ENCODE measurements at regions not wholly inside any gene's neighbourhood (a gene's known extent, or its start where the extent isn't known, plus 50 kb on each side); places are given as distances from the start of the nearest gene placed in this dataset.

DNA sequence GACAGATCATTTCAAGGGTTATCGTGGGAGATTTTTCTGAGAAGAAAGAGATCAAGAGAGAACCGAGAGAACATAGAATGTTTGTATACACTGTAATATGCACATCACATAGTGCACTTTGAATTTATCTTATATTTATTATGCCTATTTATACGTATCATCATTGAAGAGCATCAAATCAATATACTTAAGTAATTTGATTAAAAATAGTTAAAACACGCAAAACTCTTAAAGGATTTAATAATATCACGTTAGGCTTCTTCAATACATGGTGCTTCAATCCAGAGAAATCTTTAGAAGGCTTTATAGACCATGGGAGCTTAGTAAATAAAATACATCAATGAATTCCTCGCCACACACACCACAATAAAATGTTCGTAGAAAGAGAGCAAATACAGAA is 139.5 kb upstream of the C11orf58 start:
- H4K20me1 ChIP-seq (ENCODE audit: insufficient read depth, low read length): no peaks in the 10 kb centered on the region
- ChIA-PET POLR2A (no interaction called here), CTCF (ENCODE audit: low intra/inter-chr PET ratio, low total read pairs) (no interaction called here)
- intact Hi-C loops (cut with micrococcal nuclease; ENCODE audit: unreplicated experiment): no loop called here
- H2AFZ ChIP-seq (ENCODE audit: low read length): no peak overlapping the region
- H3K27me3 ChIP-seq (ENCODE audit: control insufficient read depth in 1 of 2, insufficient read depth in 2 of 2, low read length in 2 of 2): peaks cover under 1 to 8% of the 10 kb centered on the region in 2 experiments; a peak in 3 of 5 replicates
- no peak overlapping the region for H3K4me2 ChIP-seq (ENCODE audit: low read depth, low read length)
- no peak overlapping the region for H3K27ac ChIP-seq (ENCODE audit: extremely low read length, insufficient read depth, low read length)
- BruUV-seq (replicated peaks): no TSS peak
- H3K36me3 ChIP-seq (replicated peaks in 1 of 2; ENCODE audit: control insufficient read depth in 1 of 2, insufficient read depth in 2 of 2, low read length in 2 of 2): no peaks in the 10 kb centered on the region
- no peak for ATAC-seq
- WGBS (ENCODE audit: low lambda C conversion rate): 27% methylated on average over 7 of the region's 7 CpGs
- no peaks in the 10 kb centered on the region for H3K79me2 ChIP-seq (ENCODE audit: insufficient read depth, low read length)
- H3K4me1 ChIP-seq (ENCODE audit: insufficient read depth, low read length): peaks cover 8% of the 10 kb centered on the region
- TF ChIP-seq, protein P1, sequence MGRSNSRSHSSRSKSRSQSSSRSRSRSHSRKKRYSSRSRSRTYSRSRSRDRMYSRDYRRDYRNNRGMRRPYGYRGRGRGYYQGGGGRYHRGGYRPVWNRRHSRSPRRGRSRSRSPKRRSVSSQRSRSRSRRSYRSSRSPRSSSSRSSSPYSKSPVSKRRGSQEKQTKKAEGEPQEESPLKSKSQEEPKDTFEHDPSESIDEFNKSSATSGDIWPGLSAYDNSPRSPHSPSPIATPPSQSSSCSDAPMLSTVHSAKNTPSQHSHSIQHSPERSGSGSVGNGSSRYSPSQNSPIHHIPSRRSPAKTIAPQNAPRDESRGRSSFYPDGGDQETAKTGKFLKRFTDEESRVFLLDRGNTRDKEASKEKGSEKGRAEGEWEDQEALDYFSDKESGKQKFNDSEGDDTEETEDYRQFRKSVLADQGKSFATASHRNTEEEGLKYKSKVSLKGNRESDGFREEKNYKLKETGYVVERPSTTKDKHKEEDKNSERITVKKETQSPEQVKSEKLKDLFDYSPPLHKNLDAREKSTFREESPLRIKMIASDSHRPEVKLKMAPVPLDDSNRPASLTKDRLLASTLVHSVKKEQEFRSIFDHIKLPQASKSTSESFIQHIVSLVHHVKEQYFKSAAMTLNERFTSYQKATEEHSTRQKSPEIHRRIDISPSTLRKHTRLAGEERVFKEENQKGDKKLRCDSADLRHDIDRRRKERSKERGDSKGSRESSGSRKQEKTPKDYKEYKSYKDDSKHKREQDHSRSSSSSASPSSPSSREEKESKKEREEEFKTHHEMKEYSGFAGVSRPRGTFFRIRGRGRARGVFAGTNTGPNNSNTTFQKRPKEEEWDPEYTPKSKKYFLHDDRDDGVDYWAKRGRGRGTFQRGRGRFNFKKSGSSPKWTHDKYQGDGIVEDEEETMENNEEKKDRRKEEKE (IDR thresholded peaks at IDR 0.05): no peak
- TF ChIP-seq REXO4 (CRISPR knock-in tag; IDR thresholded peaks at IDR 0.05; ENCODE audit: borderline replicate concordance) (no peak), ZC3H13 (CRISPR knock-in tag; IDR thresholded peaks at IDR 0.05) (no peak), ZNF552 (CRISPR knock-in tag; IDR thresholded peaks at IDR 0.05; ENCODE audit: borderline replicate concordance) (no peak), IKZF4 (CRISPR knock-in tag; IDR thresholded peaks at IDR 0.05; ENCODE audit: borderline replicate concordance, low read depth, not compliant biosample characterization) (no peak), ZEB1 (IDR thresholded peaks at IDR 0.05; ENCODE audit: insufficient replicate concordance, low read depth) (no peak), RARA (CRISPR knock-in tag; IDR thresholded peaks at IDR 0.05) (no peak), FLYWCH1 (CRISPR knock-in tag; IDR thresholded peaks at IDR 0.05) (no peak), ZNF20 (CRISPR knock-in tag; IDR thresholded peaks at IDR 0.05) (no peak), ZFP37 (CRISPR knock-in tag; IDR thresholded peaks at IDR 0.05; ENCODE audit: borderline replicate concordance) (no peak)
- H3K4me3 ChIP-seq (replicated peaks in 1 of 3; ENCODE audit: insufficient read depth in 1 of 3, low read depth in 2 of 3, low read length in 3 of 3): no peak overlapping the region
- no peak overlapping the region for H3K9ac ChIP-seq (ENCODE audit: insufficient read depth, low read depth, low read length)
- FAIRE-seq: no peak
- in situ Hi-C loops (cut with HindIII; ENCODE audit: extremely low pct_ligation_motif_present, low pct_unique_long_range_greater_than_20kb): no loop called here
- no peak for DNase-seq (ENCODE audit: low spot score)
- no peaks in the 10 kb centered on the region for H3K9me3 ChIP-seq (ENCODE audit: low read length)
